ENCODE measurements at regions not wholly inside any gene's neighbourhood (a gene's known extent, or its start where the extent isn't known, plus 50 kb on each side); places are given as distances from the start of the nearest gene placed in this dataset.

- DNase-seq = no peak
Measured at GRCh38 chr18:8458546-8459215, 150.6 kb upstream of the RAB12 start.

GRCh38 chr18:8460748-8461147 is 148.5 kb upstream of the RAB12 start:
- DNase-seq = no peak

DNA sequence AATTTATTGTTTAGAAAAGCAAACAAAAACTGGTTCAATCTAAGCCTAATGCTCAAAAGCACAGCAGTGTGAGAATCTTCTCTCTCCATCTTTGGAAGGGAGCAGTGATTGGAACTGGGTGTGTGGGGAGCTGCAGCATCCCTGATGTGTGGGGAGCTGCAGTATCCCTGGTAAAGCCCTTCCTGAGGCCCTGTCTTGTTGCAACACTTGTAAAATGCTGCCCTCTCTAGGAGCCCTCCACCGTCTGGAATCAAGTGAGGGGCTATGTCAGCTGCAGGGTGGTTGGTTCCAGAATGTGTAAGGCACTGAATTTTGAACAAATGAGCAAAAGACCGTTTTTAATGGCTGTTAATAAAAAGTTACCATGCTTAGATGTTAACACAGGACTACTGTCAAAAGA is 147.7 kb upstream of the RAB12 start:
- DNase-seq = no peak

DNA sequence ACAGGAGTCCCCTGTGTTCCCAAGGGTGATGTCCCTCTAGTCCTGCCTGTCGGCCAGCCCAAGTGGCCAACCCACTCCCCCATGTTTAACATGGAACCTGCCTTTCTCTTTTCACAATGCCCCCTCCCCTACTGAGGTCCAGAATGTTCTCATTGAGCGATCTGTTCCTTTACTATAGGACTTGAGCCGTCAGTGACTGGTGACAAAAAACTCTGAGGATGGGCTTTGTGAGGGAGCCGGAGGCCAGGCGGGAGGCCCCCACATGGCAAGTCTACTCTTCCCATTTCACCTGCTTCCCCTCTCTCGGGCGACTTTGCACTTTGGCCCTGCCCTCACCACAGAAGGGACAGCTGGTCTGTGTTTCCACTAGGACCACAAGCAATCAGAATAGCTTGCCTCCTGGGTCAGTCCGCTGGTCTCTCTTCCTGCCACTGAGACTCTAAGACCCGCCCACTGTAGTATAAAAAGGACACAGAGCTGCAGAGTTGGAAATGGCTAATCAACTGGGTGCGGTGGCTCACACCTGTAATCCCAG is 146.5 kb upstream of the RAB12 start:
- DNase-seq = no peak

- no peak for DNase-seq
Measured at GRCh38 chr18:8463791-8464190, 145.4 kb upstream of the RAB12 start.

DNA sequence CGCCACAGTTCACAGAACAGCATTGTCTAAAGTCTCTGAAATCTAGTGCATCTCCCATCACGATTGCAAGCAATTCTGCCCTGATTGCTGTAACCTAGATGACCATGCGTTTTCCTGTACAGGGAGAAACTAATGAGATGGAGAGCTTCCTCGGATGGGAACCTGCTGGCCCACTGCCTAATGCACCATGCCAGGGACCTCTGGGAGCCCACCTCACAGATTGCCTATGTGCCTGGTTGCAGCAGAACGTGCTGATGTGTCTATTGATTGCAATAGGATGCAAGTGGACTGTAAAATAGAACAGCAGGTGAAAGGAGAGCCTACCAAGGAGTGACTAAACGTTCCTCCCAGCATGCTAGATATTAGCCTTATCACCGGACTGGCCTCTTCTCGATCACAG is 141.0 kb upstream of the RAB12 start:
- no peak for DNase-seq

DNA sequence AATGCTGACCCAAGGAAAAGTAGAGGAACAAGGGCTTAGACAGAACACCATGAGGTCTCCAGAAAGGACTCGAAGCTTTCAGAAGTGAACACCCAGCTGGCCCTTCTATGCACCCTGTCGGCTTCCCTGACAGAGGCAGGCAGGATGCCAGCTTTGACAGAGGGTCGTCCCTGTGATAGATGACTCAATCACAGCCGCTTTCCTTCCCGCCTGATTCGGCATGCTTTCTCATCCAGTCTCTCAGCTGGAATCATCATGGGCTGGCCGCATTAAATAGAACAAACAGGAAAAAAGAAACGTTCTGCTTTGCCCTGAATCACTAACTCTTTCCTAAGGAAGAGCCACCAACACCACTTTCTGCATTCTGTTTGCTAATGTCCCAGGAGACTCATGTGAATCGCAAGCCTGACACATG is 140.3 kb upstream of the RAB12 start:
- no peak for DNase-seq

- no peak for DNase-seq
Measured at GRCh38 chr18:8469544-8470130, 139.6 kb upstream of the RAB12 start.

- DNase-seq = no peak
Measured at GRCh38 chr18:8471372-8471771, 137.9 kb upstream of the RAB12 start.

GRCh38 chr18:8474661-8475060 is 134.6 kb upstream of the RAB12 start:
- DNase-seq = no peak

DNA sequence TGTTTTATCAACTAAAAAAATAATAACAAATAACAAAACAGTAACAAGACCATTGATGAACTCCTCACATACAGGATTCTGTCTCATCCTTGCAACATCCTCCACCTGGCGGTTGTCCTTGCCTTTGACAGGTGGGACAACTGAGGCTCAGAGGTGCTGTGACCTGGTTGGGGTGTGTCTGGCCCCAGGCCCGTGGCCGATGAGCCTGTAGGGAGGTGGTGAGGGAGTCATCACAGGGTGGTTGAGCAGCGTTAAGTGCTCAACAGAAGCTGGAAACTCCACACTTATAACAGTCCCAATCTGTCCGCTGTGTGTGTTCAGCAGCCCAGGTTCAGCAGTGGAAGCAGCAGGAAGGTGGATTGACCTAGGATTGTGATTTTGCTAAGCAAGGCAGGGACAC is 131.6 kb upstream of the RAB12 start:
- DNase-seq = no peak

DNA sequence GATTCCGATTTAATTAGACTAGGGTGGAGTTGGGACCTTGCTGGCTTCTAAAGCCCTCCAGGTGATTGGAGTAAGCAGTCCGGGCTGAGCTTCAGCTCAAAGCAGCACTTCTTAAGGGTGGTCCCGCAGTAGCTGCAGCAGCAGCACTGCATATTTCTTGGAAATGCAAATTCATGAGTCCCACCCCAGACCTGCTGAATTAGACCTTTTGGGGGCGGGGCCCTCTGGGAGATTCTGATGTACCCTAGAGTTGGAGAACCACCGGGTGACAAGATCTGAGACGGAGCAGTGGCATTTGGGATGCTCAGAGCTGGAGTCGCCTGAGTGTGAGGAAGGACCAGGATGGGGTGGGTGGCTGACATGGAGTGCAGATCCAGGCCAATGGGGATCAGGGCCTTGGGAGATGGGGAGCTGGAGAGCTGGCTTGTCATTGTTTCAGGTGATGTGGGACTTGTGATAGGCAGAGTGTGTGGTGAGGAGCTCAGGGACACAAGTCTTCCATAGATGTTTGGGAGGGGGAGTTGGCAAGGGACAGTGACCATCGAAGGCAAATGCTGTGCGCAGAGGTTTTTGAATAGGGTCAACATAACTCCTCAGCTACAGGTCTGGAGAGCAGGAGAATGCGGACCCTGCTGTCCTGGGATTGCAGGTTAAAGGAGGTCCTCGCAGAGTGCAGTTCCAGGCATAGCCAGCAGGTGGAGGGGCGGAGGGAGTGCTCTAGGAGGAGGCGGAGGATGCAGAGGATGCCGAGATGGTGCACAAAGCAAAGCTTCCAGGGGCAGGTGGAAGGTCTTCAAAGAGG is 130.9 kb upstream of the RAB12 start:
- DNase-seq = peak; percentile 84

GRCh38 chr18:8478968-8479370 is 130.3 kb upstream of the RAB12 start:
- no peak for DNase-seq

DNA sequence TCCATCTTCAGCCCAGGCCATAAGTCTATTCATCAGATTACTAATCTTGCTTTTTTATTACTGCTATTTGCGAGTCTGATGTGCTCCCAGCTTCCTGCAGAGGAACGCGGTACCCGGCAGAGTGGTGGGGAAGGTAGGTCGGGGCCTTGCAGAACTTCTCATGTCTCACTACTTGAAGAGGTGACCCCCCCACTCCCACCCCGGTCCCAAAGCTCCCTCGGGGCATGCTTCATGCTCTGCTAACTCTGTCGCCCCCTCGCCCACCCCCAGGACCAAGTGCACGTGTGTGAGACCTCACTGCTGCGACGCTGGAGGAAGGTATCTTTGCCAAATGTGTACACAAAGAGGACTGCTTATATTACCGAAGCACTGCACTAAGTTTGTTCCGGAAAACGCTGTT is 129.4 kb upstream of the RAB12 start:
- DNase-seq = no peak

GRCh38 chr18:8480506-8481328 is 128.5 kb upstream of the RAB12 start:
- no peak for DNase-seq

DNA sequence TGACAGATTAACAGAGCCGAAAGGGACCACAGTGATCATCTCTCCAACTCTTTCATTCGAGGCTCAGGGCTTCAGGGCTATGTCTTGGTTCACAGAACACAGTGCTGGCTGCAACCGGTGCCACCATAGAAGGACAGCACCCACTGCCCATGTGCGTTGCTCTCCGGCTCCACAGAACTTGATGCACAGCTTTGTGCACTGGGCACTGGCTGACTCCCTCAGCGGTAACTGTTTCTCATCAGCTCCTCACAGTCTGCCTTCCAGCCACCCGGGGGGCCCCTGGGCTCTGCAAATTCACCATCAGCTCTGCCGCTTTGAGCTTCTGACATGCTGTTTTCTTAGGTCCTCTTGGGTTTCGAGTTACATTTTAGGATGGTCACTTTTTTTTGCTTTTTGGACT is 124.3 kb upstream of the RAB12 start:
- no peak for DNase-seq

DNA sequence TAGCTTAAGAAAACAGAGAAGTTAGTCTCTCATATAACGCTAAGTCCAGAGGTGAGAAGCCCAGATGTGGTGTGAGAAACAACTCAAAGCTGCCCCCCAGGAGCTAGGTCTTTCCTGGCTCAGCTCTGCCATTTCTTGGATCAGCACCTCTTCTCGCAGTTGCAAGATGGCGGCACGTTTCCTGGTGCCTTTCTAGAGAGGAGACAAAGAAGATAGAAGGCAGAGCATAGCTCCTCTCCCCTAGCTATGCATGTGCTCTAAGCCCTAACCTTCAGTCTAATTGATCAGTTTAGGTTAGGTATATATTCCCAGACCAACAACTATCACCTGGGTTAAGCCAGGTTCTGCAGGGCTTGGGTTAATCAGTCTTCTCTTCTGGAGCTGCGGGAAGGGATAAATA is 119.5 kb upstream of the RAB12 start:
- no peak for DNase-seq

DNA sequence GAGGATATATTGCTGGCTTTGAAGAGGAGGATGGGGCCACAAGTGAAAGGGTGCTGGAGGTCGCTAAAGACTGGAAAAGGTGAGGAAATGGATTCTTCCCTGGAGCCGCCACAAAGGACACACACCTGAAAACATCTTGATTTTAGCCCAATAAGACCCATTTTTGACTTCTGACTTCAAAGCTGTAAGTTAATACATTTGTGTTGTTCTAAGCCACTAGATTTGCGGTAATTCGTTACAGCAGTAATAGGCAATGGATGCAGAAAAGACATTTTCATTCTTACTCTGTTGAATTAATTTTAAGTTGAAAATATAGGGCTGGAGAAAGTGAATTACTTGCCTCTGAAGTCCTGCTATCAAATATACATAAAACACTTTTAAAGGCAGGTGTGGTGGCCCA is 117.7 kb upstream of the RAB12 start:
- no peak for DNase-seq

DNA sequence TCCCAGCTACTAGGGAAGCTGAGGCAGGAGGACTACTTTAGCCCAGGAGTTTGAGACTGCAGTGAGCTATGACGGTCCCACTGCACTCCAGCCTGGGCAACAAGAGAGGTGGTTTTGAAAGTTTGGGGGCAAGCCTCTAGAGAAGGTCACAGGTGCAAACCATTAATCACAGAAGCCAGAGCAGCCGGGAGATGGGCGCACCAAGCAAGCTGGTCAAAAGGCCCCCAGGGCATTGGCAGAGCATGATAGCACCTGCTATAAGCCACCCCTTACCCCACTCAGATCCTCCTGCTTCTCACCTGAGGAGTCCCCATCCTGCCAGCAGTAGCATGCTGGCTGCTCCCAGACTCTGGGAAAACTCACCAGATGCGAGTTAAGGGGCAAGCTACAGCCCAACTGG is 116.1 kb upstream of the RAB12 start:
- DNase-seq = no peak

DNA sequence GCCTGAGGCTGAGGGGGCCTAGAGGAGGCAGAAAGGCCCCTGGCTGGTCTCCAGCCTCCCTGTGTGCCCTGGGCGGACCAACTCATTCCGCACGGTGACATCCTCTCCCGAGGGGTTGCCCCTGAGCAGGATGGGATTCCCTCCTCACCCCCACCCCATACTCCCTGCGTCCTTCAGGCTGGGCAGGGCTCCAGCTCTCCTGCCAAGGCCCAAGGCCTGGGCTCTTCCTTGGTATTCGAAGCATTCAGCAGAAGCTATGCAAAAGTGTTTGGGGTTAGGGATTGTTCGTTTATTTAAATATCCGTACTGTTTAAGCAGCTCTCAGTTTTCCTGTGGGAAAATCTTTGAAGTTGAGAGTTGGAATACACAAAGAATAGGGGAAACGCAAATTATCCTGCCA is 113.1 kb upstream of the RAB12 start:
- DNase-seq = no peak

DNA sequence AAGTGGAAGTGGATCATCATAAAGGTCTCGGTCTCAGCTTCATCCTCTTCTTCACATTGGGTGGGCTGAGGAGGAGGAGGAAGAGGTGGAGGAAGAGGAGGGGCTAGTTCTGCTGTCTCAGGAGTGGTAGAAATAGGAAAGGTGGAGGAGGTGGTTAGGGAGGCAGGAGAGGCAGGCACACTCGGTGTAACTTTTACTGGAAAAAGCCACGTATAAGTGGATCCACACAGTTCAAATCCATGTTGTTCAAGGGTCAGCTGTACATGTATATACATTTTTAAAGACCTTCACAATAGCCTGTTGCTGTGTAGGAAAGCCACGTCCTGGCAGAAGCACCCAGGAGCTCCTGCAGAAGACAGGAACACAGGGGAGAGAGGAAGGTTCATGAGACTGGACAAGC is 110.3 kb upstream of the RAB12 start:
- no peak for DNase-seq

DNA sequence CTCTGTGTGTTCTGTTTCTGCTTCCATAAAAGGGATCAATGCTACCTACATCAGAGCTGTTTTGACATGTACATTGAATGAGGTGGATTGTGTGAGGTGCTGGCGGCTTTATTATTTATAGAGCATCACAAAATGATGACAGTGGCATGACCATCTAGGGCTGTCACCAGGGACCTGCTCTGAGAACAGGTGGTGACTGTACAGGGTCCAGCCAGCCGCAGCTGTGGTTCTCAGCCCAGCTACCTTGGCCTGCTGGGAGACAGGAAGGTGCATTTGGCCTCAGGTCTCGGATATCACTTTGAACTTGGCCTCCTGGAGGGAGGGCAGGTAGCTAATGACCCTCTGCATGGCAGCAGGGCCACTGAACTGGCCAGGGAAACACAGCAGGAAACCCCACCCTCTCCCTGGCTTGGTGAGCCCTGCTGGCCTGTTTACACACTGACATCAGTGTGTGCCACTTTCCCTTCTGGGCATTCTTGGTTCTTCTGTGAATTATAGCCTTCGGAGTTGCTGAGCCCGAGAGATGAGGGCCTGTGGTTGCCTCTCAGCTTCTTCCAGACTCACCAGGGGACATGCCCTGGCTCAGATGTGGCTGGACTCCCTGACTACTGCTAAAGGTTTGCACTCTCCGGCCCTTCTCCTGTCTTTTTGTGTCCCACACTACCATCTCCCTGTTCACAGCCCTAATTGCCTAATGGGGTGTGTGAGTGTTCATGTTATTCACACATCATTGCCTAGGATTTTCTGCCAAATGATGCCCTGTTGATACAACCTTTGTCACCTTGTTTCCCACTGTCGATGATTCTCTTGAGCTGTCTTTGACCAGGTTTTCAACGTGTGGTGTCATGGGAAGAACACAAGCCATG is 109.2 kb upstream of the RAB12 start:
- no peak for DNase-seq
